K562 (cell line): ENCODE measurements at regions not wholly inside any gene's neighbourhood (a gene's known extent, or its start where the extent isn't known, plus 50 kb on each side); places are given as distances from the start of the nearest gene placed in this dataset.

Experiments
- ATAC-seq: fragments of 200-7000 bp; cut with Tn5 transposase; 3 replicates; pipeline ENCODE4 v1.9.1; 2020; ENCODE audit warnings: moderate library complexity
- BruUV-seq: library from RNA; stranded (reverse); fragments of 400-500 nt; replicated peaks from 2 replicates; lab custom pipeline; 2021; lab: Mats Ljungman, UMichigan
- CTCF ChIA-PET: fragments of 300-600 bp; formaldehyde crosslinking; extraction: SDS; loops from one replicate; lab custom pipeline; 2021; ENCODE audit warnings: low intra/inter-chr PET ratio; lab: Yijun Ruan, JAX
- POLR2A ChIA-PET: fragments of 300-600, 350-650 bp; sonication (Branson Sonifier 250); formaldehyde crosslinking; extraction: SDS; loops from one replicate; lab custom pipeline; 2021; ENCODE audit warnings: antibody characterized with exemption, inconsistent platforms; lab: Yijun Ruan, JAX
- DNase-seq, 4 experiments: peaks; one replicate each; pipeline versions ENCODE4 v3.0.0 to v3.0.0-alpha.2; 2011 to 2018; ENCODE audit warnings: low spot score in 3 of 4, mixed read lengths in 3 of 4; ENCODE audit errors: extremely low read depth in 1 of 4
- FAIRE-seq: peaks from 2 replicates; lab custom pipeline; 2011; peaks lifted over from hg19 to GRCh38; lab: Jason Lieb, UNC
- H2AFZ ChIP-seq: 2 replicates; pipeline ENCODE4 v1.6.0; 2011; ENCODE audit warnings: low read depth, low read length, control low read depth, inconsistent platforms
- H3K27ac ChIP-seq: fragments of 200-600 bp; 3 replicates; pipeline ENCODE4 v1.8.0; 2011; ENCODE audit warnings: low read depth, mild to moderate bottlenecking, control low read depth, inconsistent platforms, low read length, moderate library complexity, mixed read lengths; ENCODE audit errors: extremely low read depth
- H3K27me3 ChIP-seq, 2 experiments: fragments of 300-600 bp in 1 of 2; 2 replicates in 1 of 2; 3 replicates in 1 of 2; pipeline versions ENCODE4 v1.6.0 to v1.8.0; 2011; ENCODE audit warnings: inconsistent platforms in 2 of 2, low read length in 2 of 2, mild to moderate bottlenecking in 1 of 2, mixed read lengths in 1 of 2, moderate library complexity in 1 of 2; ENCODE audit not compliant: control insufficient read depth in 2 of 2, insufficient read depth in 2 of 2
- H3K36me3 ChIP-seq: fragments of 300-600 bp; 3 replicates; pipeline ENCODE4 v1.8.0; 2011; ENCODE audit warnings: mild to moderate bottlenecking, low read length, inconsistent platforms; ENCODE audit not compliant: control insufficient read depth, insufficient read depth
- H3K4me1 ChIP-seq, 2 experiments: fragments of 200-600 bp in 1 of 2; replicated peaks in 1 of 2; 2 replicates in 1 of 2; 3 replicates in 1 of 2; pipeline versions ENCODE4 v1.5.1 to v1.8.0; 2011; ENCODE audit warnings: inconsistent platforms in 2 of 2, low read length in 2 of 2, mild to moderate bottlenecking in 1 of 2, mixed read lengths in 1 of 2, moderate library complexity in 1 of 2; ENCODE audit not compliant: control insufficient read depth in 2 of 2, insufficient read depth in 2 of 2
- H3K4me2 ChIP-seq: 2 replicates; pipeline ENCODE4 v1.6.1; 2011; ENCODE audit warnings: low read length, control low read depth, inconsistent platforms, mixed read lengths; ENCODE audit not compliant: insufficient read depth
- H3K4me3 ChIP-seq: fragments of 200-600 bp; sonication (generic), shearing (Covaris generic); 2 replicates; pipeline ENCODE4 v1.5.1; 2016; ENCODE audit warnings: control low read depth, inconsistent platforms
- H3K79me2 ChIP-seq: fragments of 200-600 bp; 3 replicates; pipeline ENCODE4 v1.8.0; 2011; ENCODE audit warnings: low read length, inconsistent platforms; ENCODE audit not compliant: control insufficient read depth, insufficient read depth
- H3K9ac ChIP-seq, 2 experiments: 2 replicates each; pipeline versions ENCODE4 v1.6.0 to v1.6.1; 2011; ENCODE audit warnings: low read depth in 2 of 2, low read length in 2 of 2, control low read depth in 1 of 2, inconsistent platforms in 1 of 2, mild to moderate bottlenecking in 1 of 2, mixed read lengths in 1 of 2; ENCODE audit not compliant: insufficient read depth in 1 of 2
- H3K9me1 ChIP-seq: one replicate; pipeline ENCODE4 v1.6.0; 2011; ENCODE audit warnings: inconsistent platforms, mild to moderate bottlenecking, low read length, moderate library complexity; ENCODE audit not compliant: control insufficient read depth, insufficient read depth
- H3K9me3 ChIP-seq: replicated peaks from 2 replicates; pipeline ENCODE4 v1.5.1; 2011; ENCODE audit warnings: low read depth, low read length, inconsistent platforms; ENCODE audit not compliant: control insufficient read depth, insufficient read depth
- H4K20me1 ChIP-seq: replicated peaks from 2 replicates; pipeline ENCODE4 v1.6.1; 2011; ENCODE audit warnings: low read length, inconsistent platforms, mixed read lengths; ENCODE audit not compliant: control insufficient read depth, insufficient read depth
- BCL6 ChIP-seq: fragments of 250-450 bp; sonication (Bioruptor Pico); IDR thresholded peaks from 2 replicates; pipeline ENCODE4 v1.4.0; 2020
- BCOR ChIP-seq: fragments of 450-650 bp; IDR thresholded peaks from 2 replicates; pipeline ENCODE4 v1.6.1; 2016
- CBX5 ChIP-seq: IDR thresholded peaks from 2 replicates; pipeline ENCODE4 v1.6.1; 2014; ENCODE audit warnings: low read depth, borderline replicate concordance
- CXXC5 ChIP-seq: fragments of 250-450 bp; sonication (Bioruptor Pico); IDR thresholded peaks from 2 replicates; pipeline ENCODE4 v1.8.0; 2022; ENCODE audit warnings: inconsistent platforms, mild to moderate bottlenecking, moderate library complexity
- ETV5 ChIP-seq: sonication (generic); formaldehyde crosslinking; IDR thresholded peaks from 2 replicates; pipeline ENCODE4 v1.4.0; 2020; ENCODE audit warnings: low read depth, mild to moderate bottlenecking, missing genetic modification reagents
- FOXA1 ChIP-seq: fragments of 450-650 bp; IDR thresholded peaks from 2 replicates; pipeline ENCODE4 v1.6.1; 2016; ENCODE audit warnings: mild to moderate bottlenecking, borderline replicate concordance
- HDAC8 ChIP-seq: fragments of 450-650 bp; IDR thresholded peaks from 2 replicates; pipeline ENCODE4 v1.6.1; 2016; ENCODE audit warnings: mild to moderate bottlenecking, missing genetic modification characterization, moderate library complexity, missing compliant biosample characterization
- MCM3 ChIP-seq: fragments of 450-650 bp; IDR thresholded peaks from 2 replicates; pipeline ENCODE4 v1.6.1; 2016
- MIER1 ChIP-seq: fragments of 450-650 bp; IDR thresholded peaks from 2 replicates; pipeline ENCODE4 v1.6.1; 2016; ENCODE audit warnings: antibody characterized with exemption, mild to moderate bottlenecking, low read depth
- PRMT5 ChIP-seq: sonication (generic); formaldehyde crosslinking; IDR thresholded peaks from 2 replicates; pipeline ENCODE4 v1.5.0; 2020; ENCODE audit warnings: missing genetic modification reagents
- RHOXF2B ChIP-seq: fragments of 250-450 bp; sonication (Bioruptor Pico); conservative IDR thresholded peaks from 2 replicates; pipeline ENCODE4 v1.5.1; 2021
- SMAD3 ChIP-seq: fragments of 450-650 bp; formaldehyde crosslinking; conservative IDR thresholded peaks from 2 replicates; pipeline ENCODE4 v1.4.0; 2020; ENCODE audit warnings: mild to moderate bottlenecking
- TAF1 ChIP-seq: IDR thresholded peaks from 2 replicates; pipeline ENCODE4 v1.6.1; 2011; ENCODE audit warnings: mild to moderate bottlenecking, low read length, moderate library complexity; ENCODE audit not compliant: insufficient read depth, control insufficient read depth, severe bottlenecking; ENCODE audit errors: extremely low read depth
- U2AF2 ChIP-seq: fragments of 200-400 bp; formaldehyde crosslinking; optimal IDR thresholded peaks from 2 replicates; pipeline ENCODE3; 2017; ENCODE audit warnings: low read depth, mild to moderate bottlenecking, low read length
- ZBTB1 ChIP-seq: sonication (generic); formaldehyde crosslinking; IDR thresholded peaks from 2 replicates; pipeline ENCODE4 v1.8.1; 2023; ENCODE audit warnings: missing genetic modification reagents, low read depth, mild to moderate bottlenecking, borderline replicate concordance
- ZKSCAN8 ChIP-seq: fragments of 200-800 bp; sonication (Bioruptor generic); IDR thresholded peaks from 2 replicates; pipeline ENCODE4 v1.6.1; 2016; ENCODE audit warnings: missing genetic modification characterization, missing compliant biosample characterization
- ZNF24 ChIP-seq: fragments of 450-650 bp; IDR thresholded peaks from 2 replicates; pipeline ENCODE4 v1.6.1; 2016
- ZNF668 ChIP-seq: fragments of 250-450 bp; sonication (Bioruptor Pico); IDR thresholded peaks from 2 replicates; pipeline ENCODE4 v1.8.0; 2022; ENCODE audit warnings: mild to moderate bottlenecking, inconsistent platforms
- WGBS: fragments of 100-300 bp; shearing (Covaris generic); methylation state at CpG from one replicate; pipeline ENCODE4 v1.1.6; 2016; ENCODE audit warnings: low coverage, mixed read lengths; ENCODE audit not compliant: insufficient coverage; ENCODE audit errors: missing lambda C conversion rate; 5-methylcytosine and 5-hydroxymethylcytosine counted together
- in situ Hi-C: fragments of 300-500 bp; cut with MboI; formaldehyde crosslinking; loops from 4 replicates; pipeline ENCODE4 v1.15.0; 2018; ENCODE audit warnings: inconsistent platforms, mixed read lengths
- intact Hi-C: fragments of 100-400 bp; cut with micrococcal nuclease; formaldehyde crosslinking; loops from 2 replicates; pipeline ENCODE4 v1.14.2; 2022
- TF ChIP-seq, protein P1 (sequence below): sonication (generic); IDR thresholded peaks from 2 replicates; pipeline ENCODE4 v1.6.1; 2016
- TF ChIP-seq, protein P2 (sequence below): fragments of 450-650 bp; formaldehyde crosslinking; IDR thresholded peaks from 2 replicates; pipeline ENCODE4 v1.4.0; 2020; ENCODE audit warnings: mild to moderate bottlenecking, moderate library complexity

DNA sequence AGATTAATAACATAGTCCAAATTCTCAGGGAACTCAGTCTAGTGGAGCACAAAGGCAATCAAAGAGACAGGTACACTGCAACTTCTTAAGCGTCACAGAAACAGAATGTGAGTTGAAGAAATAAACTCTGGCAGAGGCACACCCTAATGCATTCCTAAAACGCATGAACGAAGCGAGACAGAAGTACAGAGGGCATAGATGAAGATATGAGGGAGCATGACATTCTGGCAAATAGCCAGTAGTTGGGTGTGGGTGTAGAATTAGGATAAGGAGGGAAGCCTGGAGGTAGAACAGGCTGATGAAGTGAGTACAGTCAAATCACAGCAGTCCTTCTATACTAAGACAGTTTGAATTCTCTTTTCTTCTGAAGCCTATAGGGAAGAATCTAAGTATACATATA, 838.7 kb upstream of the API5 start:
- Histone ChIP-seq H3K4me2 (no peak overlapping the region), H3K4me3 (no peak overlapping the region), H4K20me1 (no peaks in the 10 kb centered on the region), H3K9me1 (no peaks in the 10 kb centered on the region), H3K9ac (no peak overlapping the region), H3K27ac (no peak overlapping the region), H3K27me3 (no peaks in the 10 kb centered on the region), H3K79me2 (no peaks in the 10 kb centered on the region), H3K4me1 (no peaks in the 10 kb centered on the region), H2AFZ (no peak overlapping the region), H3K36me3 (no peaks in the 10 kb centered on the region), H3K9me3 (no peaks in the 10 kb centered on the region)
- ChIA-PET CTCF (no interaction called here), POLR2A (no interaction called here)
- DNase-seq: peak in 1 of 4 experiments; percentile 0
- no peak for ATAC-seq
- 0% methylated on average over 4 of the region's 4 CpGs for WGBS
- FAIRE-seq: no peak
- TF ChIP-seq RHOXF2B: no peak
- TF ChIP-seq MIER1: no peak
- TF ChIP-seq CXXC5 (CRISPR knock-in tag): no peak
- TF ChIP-seq SMAD3 (CRISPR knock-in tag): no peak
- no peak for TF ChIP-seq U2AF2
- TF ChIP-seq BCL6 (CRISPR knock-in tag): no peak
- no peak for TF ChIP-seq ZNF668
- no peak for TF ChIP-seq ETV5 (CRISPR knock-in tag)
- no TSS peak for BruUV-seq
- in situ Hi-C loops (no loop called here), intact Hi-C loops (no loop called here)

GRCh38 chr11:42482822-42483221, 829.0 kb upstream of the API5 start:
- Histone ChIP-seq H3K27me3 (no peaks in the 10 kb centered on the region), H3K4me3 (no peak overlapping the region), H3K79me2 (no peaks in the 10 kb centered on the region), H3K27ac (no peak overlapping the region), H4K20me1 (no peaks in the 10 kb centered on the region), H2AFZ (no peak overlapping the region), H3K4me2 (no peak overlapping the region), H3K36me3 (no peaks in the 10 kb centered on the region), H3K9me3 (no peaks in the 10 kb centered on the region), H3K4me1 (no peaks in the 10 kb centered on the region), H3K9ac (no peak overlapping the region), H3K9me1 (no peaks in the 10 kb centered on the region)
- CTCF ChIA-PET: no interaction called here
- DNase-seq (no peak), ATAC-seq (no peak), FAIRE-seq (no peak)
- TF ChIP-seq HDAC8: no peak
- no peak for TF ChIP-seq ZNF24
- no peak for TF ChIP-seq FOXA1
- TF ChIP-seq PRMT5 (CRISPR knock-in tag): no peak
- TF ChIP-seq ZKSCAN8 (CRISPR knock-in tag): no peak
- TF ChIP-seq, protein P1, sequence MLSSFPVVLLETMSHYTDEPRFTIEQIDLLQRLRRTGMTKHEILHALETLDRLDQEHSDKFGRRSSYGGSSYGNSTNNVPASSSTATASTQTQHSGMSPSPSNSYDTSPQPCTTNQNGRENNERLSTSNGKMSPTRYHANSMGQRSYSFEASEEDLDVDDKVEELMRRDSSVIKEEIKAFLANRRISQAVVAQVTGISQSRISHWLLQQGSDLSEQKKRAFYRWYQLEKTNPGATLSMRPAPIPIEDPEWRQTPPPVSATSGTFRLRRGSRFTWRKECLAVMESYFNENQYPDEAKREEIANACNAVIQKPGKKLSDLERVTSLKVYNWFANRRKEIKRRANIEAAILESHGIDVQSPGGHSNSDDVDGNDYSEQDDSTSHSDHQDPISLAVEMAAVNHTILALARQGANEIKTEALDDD: no peak
- no peak for TF ChIP-seq ZBTB1 (CRISPR knock-in tag)
- TF ChIP-seq, protein P2, sequence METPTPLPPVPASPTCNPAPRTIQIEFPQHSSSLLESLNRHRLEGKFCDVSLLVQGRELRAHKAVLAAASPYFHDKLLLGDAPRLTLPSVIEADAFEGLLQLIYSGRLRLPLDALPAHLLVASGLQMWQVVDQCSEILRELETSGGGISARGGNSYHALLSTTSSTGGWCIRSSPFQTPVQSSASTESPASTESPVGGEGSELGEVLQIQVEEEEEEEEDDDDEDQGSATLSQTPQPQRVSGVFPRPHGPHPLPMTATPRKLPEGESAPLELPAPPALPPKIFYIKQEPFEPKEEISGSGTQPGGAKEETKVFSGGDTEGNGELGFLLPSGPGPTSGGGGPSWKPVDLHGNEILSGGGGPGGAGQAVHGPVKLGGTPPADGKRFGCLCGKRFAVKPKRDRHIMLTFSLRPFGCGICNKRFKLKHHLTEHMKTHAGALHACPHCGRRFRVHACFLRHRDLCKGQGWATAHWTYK: no peak
- TF ChIP-seq MCM3: no peak
- TF ChIP-seq BCOR: no peak
- TF ChIP-seq CBX5: no peak
- TF ChIP-seq TAF1: no peak
- POLR2A ChIA-PET: no interaction called here
- BruUV-seq: no TSS peak
- intact Hi-C loops: no loop called here
- in situ Hi-C loops: no loop called here
